ENCODE measurements at regions not wholly inside any gene's neighbourhood (a gene's known extent, or its start where the extent isn't known, plus 50 kb on each side); places are given as distances from the start of the nearest gene placed in this dataset.
"Not testable (repeated sequence)": the region's sequence is repeated elsewhere in the genome, so short reads cannot be mapped to it uniquely, and the experiment has no call there.

DNA sequence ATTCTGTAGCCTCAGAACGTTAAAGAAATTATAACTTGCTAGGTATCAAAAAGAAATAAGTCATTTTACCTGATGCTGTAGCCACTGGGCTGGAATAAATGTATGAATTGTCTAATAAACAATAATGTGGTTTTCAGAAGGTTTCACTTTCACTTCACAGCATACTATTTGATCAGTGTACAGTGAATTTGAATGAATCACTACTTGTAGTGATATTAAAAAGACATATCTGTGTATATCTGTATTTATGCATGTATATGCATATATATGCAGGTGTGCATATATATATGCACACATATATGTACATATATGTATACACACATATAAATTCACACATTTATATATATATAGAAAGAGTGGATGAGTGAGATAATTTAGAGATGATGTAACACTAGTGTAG is 440.0 kb upstream of the PCDH10 start:
- no peak for FAIRE-seq

- no peak for FAIRE-seq
These were observed 438.1 kb upstream of the PCDH10 start for GRCh38 chr4:132710971-132711370.

GRCh38 chr4:132737344-132737743 is 411.8 kb upstream of the PCDH10 start:
- no peak for FAIRE-seq

- no peak for FAIRE-seq
These were observed 389.8 kb upstream of the PCDH10 start for GRCh38 chr4:132759199-132759780.

GRCh38 chr4:132763465-132763864 is 385.6 kb upstream of the PCDH10 start:
- no peak for FAIRE-seq

DNA sequence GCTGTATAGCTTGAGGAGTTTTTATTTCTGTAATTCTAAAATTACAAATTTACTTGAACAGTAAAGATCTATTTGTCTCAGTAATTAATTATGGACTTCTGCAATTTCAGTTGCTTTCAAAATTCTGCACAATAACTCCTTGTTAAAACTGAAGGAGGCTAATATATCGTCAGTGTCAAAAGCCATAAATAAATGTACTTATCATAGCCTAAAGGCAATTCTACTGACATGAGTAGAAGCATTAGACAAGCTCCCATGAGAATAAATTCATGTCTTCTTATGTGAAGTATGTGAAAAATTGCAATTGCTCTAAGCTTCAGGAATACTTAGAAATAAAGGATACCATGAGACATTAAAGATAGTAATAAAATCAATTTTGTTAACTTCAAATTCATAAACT is 381.2 kb upstream of the PCDH10 start:
- FAIRE-seq: no peak

DNA sequence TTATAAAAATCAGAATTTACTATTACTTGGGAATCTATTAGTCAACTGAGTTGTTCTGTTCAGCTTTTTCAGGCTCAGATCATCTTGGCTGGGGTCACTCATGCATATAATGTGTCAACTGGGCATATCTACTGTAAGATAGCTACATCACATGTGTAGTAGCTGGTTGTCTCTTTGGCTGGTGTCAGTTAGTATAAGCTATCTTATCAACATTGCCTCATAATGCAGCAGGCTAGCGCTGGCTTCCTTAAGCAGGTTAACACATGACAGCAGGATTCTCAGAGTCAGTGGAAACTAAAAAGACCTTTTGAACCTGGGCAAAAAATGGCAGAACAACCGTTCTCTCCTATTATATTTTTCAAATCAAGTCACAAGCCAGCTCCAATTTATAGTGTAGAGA is 378.3 kb upstream of the PCDH10 start:
- no peak for FAIRE-seq

GRCh38 chr4:132792310-132792709 is 356.8 kb upstream of the PCDH10 start:
- no peak for FAIRE-seq

- FAIRE-seq: no peak
These were observed 351.2 kb upstream of the PCDH10 start for GRCh38 chr4:132797856-132798255.

DNA sequence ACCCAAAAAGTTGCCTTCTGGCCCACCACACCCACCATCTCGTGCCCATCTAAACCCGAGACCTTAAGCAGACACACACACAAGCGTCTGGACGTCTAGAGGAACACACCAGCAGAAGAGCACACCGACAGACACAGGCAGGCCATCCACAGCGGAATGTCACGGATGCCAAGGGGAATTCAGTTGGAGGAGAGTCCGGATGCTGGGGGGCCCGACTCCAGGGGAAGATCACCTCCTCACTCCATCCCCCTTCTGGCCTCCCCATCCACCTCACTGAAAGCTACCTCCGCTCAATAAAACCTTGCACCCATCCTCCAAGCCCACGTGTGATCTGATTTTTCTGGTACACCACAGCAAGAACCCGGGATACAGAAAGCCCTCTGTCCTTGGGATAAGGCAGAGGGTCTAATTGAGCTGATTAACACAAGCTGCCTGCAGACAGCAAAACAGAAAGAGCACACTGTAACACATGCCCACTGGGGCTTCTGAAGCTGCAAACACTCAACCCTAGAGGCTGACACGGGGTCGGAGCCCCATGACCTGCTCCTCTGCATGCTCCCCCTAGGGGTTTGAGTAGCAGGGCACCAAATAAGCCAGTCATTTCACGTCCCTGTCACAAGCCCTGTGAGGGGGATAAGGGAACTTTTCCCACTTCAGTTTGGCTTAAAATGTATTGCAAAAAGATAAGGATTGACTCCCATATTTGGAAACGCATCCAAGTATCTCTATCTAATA is 339.6 kb upstream of the PCDH10 start:
- no peak for FAIRE-seq

DNA sequence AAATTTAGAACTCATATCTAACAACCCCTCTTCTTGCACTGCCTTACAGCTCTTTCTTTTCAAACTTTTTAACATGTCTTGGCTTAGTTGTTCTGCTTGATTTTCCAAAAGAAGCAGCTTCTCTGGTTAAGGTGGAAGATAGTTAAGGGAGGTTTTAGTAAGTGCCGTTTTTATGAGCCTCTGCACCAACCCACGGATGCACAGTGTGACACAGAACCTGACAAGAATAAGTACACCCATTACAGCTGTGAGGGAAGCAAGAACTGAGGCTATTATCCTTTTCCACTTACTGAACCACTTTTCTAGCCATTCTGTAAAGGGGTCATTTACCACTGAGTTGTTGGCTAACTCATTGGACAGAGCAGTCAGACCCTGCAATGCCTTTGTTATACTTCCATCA is 336.0 kb upstream of the PCDH10 start:
- not testable (repeated sequence) for FAIRE-seq

- no peak for FAIRE-seq
These were observed 331.0 kb upstream of the PCDH10 start for GRCh38 chr4:132818091-132818490.

DNA sequence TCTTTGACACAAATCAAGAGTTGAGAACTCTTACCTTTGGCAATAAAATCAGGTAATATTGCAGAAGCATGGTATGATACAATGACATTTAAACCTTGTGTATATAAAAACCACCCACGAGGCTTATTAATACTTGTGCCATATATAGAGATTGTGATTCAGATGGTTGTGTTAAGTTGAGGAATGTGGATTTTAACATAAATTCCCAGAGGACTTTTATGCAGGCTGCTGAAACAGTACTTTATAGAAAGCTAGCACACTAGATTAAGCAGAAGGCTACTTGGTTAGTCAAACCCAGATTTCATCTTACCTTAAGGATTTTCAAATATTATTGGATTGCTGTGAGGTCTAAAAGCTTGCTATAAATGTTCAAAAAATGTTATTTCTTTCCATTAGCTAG is 325.7 kb upstream of the PCDH10 start:
- FAIRE-seq: no peak

DNA sequence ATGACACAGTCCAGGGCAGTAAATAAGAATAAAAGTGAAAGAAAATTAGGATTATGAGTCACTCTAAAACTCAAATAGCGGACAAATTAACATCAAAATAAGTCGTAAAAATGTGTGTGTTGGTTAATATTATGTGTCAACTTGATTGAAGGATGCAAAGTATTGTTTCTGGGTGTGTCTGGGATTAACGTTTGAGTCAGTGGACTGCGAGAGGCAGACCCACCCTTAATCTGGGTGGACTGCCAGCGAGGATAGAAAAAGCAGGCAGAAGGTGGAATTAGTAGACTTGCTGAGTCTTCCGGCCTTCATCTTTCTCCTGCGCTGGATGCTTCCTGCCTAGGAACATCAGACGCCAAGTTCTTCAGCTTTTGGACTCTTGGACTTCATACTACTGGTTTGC is 324.3 kb upstream of the PCDH10 start:
- FAIRE-seq: no peak

DNA sequence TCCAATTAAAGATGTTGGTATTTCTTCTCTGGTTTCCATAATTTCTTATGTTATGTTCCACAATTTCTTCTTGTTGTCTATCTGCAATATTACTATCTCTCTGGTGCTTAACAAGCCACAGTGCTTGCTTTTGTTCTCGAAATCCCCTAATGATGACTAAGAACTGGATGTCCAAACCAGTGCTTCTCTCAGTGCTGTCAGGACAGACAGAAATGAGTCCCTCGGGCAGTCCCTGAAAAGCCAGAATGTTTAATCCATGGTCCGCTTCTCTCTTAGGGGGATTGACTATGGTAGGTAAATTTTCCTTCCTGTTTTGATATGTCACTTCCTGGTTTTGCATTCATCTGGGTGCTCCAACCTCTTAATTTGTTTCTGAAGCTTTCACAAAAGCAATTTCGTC is 321.6 kb upstream of the PCDH10 start:
- no peak for FAIRE-seq

- no peak for FAIRE-seq
These were observed 310.9 kb upstream of the PCDH10 start for GRCh38 chr4:132838244-132838643.

- no peak for FAIRE-seq
These were observed 310.0 kb upstream of the PCDH10 start for GRCh38 chr4:132839070-132839469.

- no peak for FAIRE-seq
These were observed 289.2 kb upstream of the PCDH10 start for GRCh38 chr4:132859929-132860328.

DNA sequence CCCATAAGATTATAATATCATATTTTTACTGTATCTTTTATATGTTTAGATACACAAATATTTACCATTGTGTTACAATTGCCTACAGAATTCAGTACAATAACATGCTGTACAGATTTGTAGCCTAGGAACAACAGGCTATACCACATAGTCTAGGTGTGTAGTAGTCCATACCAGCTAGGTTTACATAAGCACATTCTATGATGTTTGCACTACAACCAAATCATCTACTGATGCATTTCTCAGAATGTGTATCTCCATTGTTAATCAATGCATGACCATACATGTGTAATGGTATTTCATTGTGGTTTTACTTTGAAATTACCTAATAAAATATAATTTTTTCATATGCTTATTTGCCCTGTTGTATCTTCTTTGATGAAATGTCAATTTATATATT is 288.1 kb upstream of the PCDH10 start:
- no peak for FAIRE-seq

- FAIRE-seq: no peak
These were observed 285.5 kb upstream of the PCDH10 start for GRCh38 chr4:132863619-132864018.

GRCh38 chr4:132865458-132865857 is 283.6 kb upstream of the PCDH10 start:
- no peak for FAIRE-seq

GRCh38 chr4:132865922-132866321 is 283.2 kb upstream of the PCDH10 start:
- no peak for FAIRE-seq

DNA sequence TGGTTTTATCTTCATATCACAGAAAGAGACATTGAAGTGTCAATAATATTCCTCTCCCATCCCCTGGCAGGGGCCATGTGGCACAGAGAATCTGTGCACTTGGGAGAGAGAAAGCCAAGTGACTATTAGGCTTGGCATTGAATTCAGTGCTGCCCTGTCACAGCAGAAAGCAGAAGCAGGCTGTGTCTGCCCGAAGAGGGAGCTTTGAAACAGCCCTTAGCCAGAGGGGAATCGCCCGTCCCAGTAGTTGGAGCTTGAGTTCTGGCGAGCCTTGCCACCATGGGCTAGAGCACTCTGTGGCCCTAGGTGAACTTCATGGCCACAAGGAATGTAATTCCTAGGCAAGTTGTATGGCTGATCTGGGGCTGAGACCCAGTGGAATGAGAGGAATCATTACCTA is 282.5 kb upstream of the PCDH10 start:
- no peak for FAIRE-seq

- no peak for FAIRE-seq
These were observed 255.3 kb upstream of the PCDH10 start for GRCh38 chr4:132893787-132894186.

- no peak for FAIRE-seq
These were observed 247.9 kb upstream of the PCDH10 start for GRCh38 chr4:132901224-132901623.

All from endometrium (tissue), 2 donors.